C4-2B (cell line): ENCODE measurements at regions not wholly inside any gene's neighbourhood (a gene's known extent, or its start where the extent isn't known, plus 50 kb on each side); places are given as distances from the start of the nearest gene placed in this dataset.

ENCODE experiments used
- H3K27ac ChIP-seq: fragments of 450-650 bp; 2 replicates; pipeline ENCODE4 v1.5.1; 2017
- ZFX ChIP-seq: fragments of 450-650 bp; IDR thresholded peaks from 2 replicates; pipeline ENCODE4 v1.6.1; 2017
- TF ChIP-seq, protein P1 (sequence below): fragments of 450-650 bp; conservative IDR thresholded peaks from 2 replicates; pipeline ENCODE4 v1.5.1; 2017; ENCODE audit warnings: mild to moderate bottlenecking

DNA sequence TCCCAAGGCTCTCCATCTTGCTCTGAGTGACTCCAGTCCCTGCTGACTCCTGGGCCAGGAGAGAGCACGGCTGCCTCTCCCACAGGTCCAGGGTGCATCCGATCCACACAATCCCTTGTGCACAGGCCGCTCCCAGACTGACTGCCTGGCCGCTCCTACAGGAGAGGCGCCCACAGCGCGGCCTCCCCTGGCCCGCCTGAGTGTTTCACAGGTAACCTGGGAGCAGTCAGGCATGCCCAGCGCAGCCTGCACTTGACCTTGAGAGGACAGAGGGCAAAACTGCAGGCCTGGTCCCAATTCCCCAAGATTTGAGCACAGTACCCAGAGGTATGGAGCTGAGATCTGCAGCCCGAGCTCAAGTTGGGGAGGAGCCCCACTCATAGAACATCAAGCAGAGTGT, 490.2 kb downstream of the CNTN6 start:
- TF ChIP-seq, protein P1, sequence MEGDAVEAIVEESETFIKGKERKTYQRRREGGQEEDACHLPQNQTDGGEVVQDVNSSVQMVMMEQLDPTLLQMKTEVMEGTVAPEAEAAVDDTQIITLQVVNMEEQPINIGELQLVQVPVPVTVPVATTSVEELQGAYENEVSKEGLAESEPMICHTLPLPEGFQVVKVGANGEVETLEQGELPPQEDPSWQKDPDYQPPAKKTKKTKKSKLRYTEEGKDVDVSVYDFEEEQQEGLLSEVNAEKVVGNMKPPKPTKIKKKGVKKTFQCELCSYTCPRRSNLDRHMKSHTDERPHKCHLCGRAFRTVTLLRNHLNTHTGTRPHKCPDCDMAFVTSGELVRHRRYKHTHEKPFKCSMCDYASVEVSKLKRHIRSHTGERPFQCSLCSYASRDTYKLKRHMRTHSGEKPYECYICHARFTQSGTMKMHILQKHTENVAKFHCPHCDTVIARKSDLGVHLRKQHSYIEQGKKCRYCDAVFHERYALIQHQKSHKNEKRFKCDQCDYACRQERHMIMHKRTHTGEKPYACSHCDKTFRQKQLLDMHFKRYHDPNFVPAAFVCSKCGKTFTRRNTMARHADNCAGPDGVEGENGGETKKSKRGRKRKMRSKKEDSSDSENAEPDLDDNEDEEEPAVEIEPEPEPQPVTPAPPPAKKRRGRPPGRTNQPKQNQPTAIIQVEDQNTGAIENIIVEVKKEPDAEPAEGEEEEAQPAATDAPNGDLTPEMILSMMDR: no peak
- no peak for TF ChIP-seq ZFX
- no peak overlapping the region for H3K27ac ChIP-seq

DNA sequence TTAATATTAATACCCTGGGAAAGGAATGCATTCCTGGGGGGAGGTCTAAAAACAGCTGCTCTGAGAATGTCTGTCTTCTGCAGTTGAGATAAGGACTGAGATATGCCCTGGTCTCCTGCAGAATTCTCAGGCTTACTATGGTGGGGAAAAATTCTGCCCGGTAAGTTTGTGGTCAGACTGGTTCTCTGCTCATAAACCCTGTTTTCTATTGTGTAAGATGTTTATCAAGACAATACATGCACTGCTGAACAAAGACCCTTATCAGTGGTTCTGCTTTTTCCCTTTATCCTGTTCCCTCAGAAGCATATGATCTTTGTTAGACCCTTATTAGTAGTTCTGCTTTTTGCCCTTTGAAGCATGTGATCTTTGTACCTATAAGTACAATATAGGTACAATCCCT, 494.6 kb downstream of the CNTN6 start:
- no peak for TF ChIP-seq ZFX
- TF ChIP-seq, protein P1: no peak
- H3K27ac ChIP-seq: no peak overlapping the region

DNA sequence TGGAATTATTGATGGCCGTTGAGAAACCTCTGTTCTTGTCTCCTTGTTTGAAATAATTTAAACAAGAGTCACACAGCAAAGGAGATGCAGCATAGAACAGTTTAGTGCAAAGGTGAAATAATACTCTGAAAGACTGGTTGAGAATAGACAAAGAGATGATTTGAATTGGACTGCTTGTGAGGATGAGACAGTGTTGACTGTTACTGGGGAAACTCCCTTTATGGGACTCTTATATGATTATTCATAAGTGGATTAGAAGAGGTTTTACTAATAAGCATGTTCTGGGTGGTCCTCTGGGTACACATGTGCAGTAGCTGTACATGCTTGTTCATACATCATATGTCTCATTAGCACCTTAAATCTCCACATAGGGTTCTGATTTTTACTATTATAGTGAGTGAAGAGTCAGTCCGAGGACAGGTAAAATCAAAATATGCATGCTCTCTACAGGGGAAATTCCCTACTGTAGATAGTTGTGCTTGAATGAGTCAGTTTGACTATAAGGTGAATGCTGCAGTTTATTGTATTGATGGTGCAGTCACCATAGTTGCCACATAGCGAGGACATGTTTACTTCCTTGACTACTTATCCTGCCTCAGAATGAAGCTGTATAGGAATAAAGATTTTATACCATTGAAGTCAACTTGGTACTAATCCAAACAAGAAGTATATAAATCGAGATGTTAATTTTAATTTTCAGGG, 498.7 kb downstream of the CNTN6 start:
- no peak for TF ChIP-seq ZFX
- TF ChIP-seq, protein P1: no peak
- no peak overlapping the region for H3K27ac ChIP-seq

DNA sequence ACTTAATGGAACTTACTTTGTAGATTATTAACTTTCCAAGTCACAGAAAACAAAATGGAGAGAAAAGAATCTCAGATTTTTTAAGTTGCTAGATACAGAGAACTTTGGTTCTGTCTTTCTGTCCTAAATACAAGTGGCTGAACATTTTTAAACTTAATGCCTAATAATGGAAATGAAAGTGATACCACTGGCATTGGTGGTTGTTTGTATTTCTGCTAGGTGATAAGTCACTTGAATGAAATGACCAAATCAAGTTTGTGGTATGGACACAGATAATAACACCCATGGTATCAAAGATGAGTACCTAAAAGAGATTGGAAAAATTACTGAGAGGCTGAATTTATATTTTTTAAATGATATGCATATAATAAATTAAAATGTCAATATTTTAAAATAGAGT, 502.1 kb downstream of the CNTN6 start:
- TF ChIP-seq, protein P1: no peak
- TF ChIP-seq ZFX: no peak
- no peak overlapping the region for H3K27ac ChIP-seq

DNA sequence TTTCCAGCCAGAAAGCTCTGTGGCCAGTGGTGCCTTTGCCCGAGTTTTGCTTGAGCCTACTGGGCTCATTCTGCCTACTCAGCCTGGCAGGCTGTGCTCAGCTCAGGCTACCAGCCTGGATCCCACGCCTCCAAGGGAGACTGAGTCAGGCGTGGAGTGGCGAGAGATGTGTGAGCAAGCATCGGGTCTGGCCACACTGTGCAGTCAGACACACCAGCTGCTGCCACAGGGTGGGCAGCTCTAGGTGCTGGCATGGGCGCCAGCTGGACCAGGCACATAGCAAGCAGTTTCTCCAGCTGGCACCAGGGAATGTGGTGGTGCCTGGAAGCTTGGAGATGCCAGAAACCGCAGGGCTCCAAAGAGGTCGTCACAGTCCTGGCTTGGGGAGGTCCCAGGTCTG, 498.5 kb upstream of the CNTN4 start:
- TF ChIP-seq, protein P1: no peak
- no peak for TF ChIP-seq ZFX

DNA sequence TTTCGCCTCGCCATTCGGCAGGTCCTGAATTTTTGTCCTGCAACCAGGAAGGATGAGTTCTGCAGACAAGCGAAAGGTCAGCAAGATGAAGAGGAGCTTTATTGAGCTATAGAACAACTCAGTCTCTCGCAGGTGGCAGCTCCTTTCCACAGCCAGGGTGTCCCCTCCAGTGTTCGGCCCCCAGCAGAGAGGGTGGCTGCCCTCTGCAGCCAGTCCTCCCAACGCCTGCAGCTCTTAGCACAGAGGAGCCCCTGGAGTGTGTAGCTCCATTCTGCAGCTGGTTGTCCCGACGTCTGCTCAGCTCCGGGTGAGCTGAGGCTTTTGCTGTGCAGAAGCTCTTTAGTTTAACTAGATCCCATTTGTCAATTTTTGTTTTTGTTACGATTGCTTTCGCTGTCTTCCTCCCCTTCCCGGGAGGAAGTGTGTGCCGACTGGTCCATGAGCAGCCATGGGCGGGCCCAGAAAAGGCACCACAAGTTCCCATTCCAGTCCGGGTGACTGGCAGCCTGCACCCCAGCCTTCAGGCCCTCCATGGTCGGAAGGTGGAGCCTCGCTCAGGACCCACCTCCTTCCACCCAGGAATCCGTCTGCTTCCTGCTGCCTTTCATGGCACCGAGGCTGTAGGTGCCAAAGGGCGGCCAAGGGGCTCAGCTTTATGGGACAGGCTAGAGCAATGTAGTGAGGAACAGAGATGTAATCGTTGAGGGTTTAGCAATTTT, 497.8 kb upstream of the CNTN4 start:
- H3K27ac ChIP-seq: no peak overlapping the region
- TF ChIP-seq, protein P1: no peak
- no peak for TF ChIP-seq ZFX

More for the DNA sequence above, 498.5 kb upstream of the CNTN4 start:
- no peak overlapping the region for H3K27ac ChIP-seq

DNA sequence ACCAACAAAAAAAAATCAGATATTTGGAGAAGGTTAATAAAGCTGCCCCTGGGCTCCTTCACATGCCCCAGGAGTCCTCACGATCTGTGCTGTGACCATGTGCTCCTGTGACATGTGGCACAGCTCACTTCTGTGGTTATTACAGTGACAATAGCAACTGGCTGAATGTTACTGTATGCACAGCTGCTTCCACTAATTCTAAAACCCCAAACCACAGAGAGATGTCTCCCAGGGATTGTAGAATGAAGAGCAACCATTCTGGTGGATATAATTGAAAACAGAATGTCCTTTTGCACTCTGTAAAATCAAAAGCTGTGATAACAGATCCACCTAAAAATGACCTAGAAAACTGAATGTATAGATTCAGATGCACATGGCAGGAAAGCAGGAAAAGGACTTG, 489.2 kb upstream of the CNTN4 start:
- no peak overlapping the region for H3K27ac ChIP-seq
- TF ChIP-seq, protein P1: no peak
- TF ChIP-seq ZFX: no peak
